IPS DF 6.9 (cell line): ENCODE measurements at regions not wholly inside any gene's neighbourhood (a gene's known extent, or its start where the extent isn't known, plus 50 kb on each side); places are given as distances from the start of the nearest gene placed in this dataset.
A peak's percentile ranks its signal among the peaks of the same experiment; 100 is the strongest.

ENCODE experiments used
- DNase-seq: peaks from one replicate; pipeline ENCODE4 v3.0.0-alpha.2; 2013; ENCODE audit warnings: low read depth, low spot score
- H3K27ac ChIP-seq: one replicate; pipeline ENCODE4 v1.5.1; 2013; ENCODE audit warnings: low read length, control low read depth
- H3K27me3 ChIP-seq: 2 replicates; pipeline ENCODE4 v1.6.1; 2013; ENCODE audit warnings: mild to moderate bottlenecking, low read length; ENCODE audit not compliant: control insufficient read depth, insufficient read depth
- H3K36me3 ChIP-seq: 2 replicates; pipeline ENCODE4 v1.6.1; 2013; ENCODE audit warnings: low read length; ENCODE audit not compliant: control insufficient read depth, insufficient read depth
- H3K4me1 ChIP-seq: 2 replicates; pipeline ENCODE4 v1.6.1; 2013; ENCODE audit warnings: low read length; ENCODE audit not compliant: control insufficient read depth, insufficient read depth
- H3K4me3 ChIP-seq: 2 replicates; pipeline ENCODE4 v1.5.1; 2013; ENCODE audit warnings: mild to moderate bottlenecking, low read length
- H3K9me3 ChIP-seq: 2 replicates; pipeline ENCODE4 v1.6.1; 2013; ENCODE audit warnings: low read length, inconsistent platforms; ENCODE audit not compliant: control insufficient read depth, insufficient read depth
- WGBS: extraction: QIAGEN DNeasy Blood & Tissue Kit; methylation state at CpG from one replicate; pipeline ENCODE4 v1.1.7; 2013; ENCODE audit warnings: mixed read lengths, missing lambda C conversion rate; ENCODE audit not compliant: insufficient read length, insufficient coverage; 5-methylcytosine and 5-hydroxymethylcytosine counted together

DNA sequence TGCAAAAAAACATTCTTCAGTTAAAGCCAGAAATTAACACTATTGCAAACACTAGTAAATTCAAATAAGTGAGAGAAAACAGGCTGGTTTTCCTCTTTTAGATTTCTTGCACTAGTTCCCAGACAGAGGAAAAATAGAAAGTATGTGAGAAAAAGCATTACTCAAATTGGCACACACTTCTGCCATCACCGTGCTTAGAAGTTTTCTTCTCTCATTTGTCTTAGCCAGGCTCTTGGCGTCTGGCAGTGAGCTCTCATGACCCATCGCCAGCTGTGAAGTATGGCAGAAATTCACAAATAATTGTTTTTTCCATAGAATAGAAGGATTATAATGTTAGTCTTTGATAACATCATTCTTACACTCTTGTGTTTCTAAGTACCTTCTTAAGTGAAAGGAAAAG lies 515.9 kb downstream of the GBE1 start:
- WGBS = no CpG with 5 or more reads among the region's 3 CpGs
- Histone ChIP-seq H3K9me3 (no peaks in the 10 kb centered on the region), H3K27ac (no peak overlapping the region), H3K4me3 (no peak overlapping the region), H3K36me3 (no peaks in the 10 kb centered on the region), H3K4me1 (peaks cover 1% of the 10 kb centered on the region; the same call in 1 of the 2 replicates), H3K27me3 (no peaks in the 10 kb centered on the region)
- DNase-seq = no peak

DNA sequence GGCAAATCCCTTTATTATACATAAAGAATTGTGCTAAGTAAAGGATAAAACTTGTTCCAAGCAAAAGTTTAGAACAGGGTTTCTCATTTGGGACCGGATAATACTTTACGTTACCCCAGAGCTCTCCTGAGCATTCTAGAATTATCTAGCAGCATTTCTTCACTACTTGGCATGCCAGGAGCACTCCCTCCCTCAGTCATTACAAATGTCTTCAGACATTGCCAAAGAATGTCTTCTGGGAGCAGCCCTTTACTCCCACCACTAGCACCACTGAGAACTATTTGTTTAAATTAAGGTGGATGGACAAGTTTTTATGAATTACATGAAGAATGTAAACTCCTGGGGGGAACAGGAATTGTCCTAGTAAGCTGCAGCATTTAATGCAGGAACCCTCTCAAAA lies 516.4 kb downstream of the GBE1 start:
- no peaks in the 10 kb centered on the region for H3K27me3 ChIP-seq
- no peaks in the 10 kb centered on the region for H3K9me3 ChIP-seq
- no peaks in the 10 kb centered on the region for H3K36me3 ChIP-seq
- peaks cover 1% of the 10 kb centered on the region; the same call in 1 of the 2 replicates for H3K4me1 ChIP-seq
- no CpG with 5 or more reads among the region's 2 CpGs for WGBS
- H3K27ac ChIP-seq = no peak overlapping the region
- DNase-seq = no peak
- H3K4me3 ChIP-seq = no peak overlapping the region

DNA sequence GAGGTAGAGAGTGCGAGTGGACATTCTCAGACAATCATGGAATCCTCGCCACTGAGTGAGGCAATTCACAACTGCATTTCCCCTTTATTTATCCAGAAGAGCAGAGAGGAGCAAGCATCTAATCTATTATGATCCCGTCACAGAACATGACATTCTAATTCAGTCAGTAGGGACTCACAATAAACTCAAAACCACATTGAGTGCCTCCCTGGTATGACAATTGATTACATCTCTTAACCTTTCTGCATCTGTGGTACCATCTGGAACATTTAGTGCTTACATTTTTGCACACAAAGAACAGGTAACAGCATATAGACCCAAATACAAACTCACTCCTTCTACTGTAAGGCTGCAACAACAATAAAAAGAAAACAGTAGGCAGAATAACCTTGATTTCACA lies 517.2 kb downstream of the GBE1 start:
- WGBS = no CpG with 5 or more reads among the region's 3 CpGs
- Histone ChIP-seq H3K36me3 (no peaks in the 10 kb centered on the region), H3K27me3 (no peaks in the 10 kb centered on the region), H3K27ac (no peak overlapping the region), H3K4me3 (no peak overlapping the region), H3K4me1 (no peaks in the 10 kb centered on the region), H3K9me3 (no peaks in the 10 kb centered on the region)
- DNase-seq = no peak

DNA sequence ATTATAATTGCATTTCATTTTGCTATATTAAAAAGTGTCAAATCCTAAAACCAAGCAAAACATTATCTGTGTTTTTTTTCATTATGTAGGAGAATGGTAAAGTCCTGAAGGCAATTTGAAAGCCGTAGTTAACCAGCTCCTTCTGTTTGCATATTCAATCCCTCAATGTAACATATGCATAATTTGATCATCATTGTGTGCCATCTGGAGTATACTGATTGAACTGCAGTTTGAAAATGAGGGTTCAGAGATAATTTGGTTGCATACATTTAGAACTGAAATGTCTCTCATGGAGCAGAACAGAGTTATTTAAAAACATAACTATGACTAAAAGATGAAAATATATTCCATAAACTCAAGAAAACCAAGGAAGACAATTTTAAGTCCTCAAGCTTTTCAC lies 518.6 kb downstream of the GBE1 start:
- H3K4me3 ChIP-seq = no peak overlapping the region
- H3K27me3 ChIP-seq = no peaks in the 10 kb centered on the region
- H3K36me3 ChIP-seq = no peaks in the 10 kb centered on the region
- no peaks in the 10 kb centered on the region for H3K4me1 ChIP-seq
- no CpG with 5 or more reads among the region's 1 CpG for WGBS
- no peaks in the 10 kb centered on the region for H3K9me3 ChIP-seq
- H3K27ac ChIP-seq = no peak overlapping the region
- DNase-seq = no peak

DNA sequence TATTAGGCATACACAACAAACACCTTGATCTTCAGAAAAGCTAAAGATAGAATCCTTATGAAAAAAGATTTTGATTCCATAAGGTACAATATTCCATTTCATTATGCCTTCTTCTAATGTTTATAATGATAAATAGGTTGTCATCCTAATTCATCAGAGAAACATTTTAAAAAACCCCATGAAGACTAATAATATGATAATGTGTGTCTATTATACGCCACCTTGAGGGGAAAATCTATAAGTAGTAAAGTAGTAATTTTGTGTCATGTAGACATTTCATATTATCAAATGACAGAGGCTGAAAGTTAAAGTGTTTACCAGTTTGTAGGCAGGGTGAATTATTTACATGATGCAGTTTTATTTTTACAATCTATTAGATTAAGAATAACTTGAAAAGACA lies 524.3 kb downstream of the GBE1 start:
- H3K4me1 ChIP-seq = no peaks in the 10 kb centered on the region
- H3K9me3 ChIP-seq = no peaks in the 10 kb centered on the region
- H3K4me3 ChIP-seq = no peak overlapping the region
- no peaks in the 10 kb centered on the region for H3K36me3 ChIP-seq
- no CpG with 5 or more reads among the region's 1 CpG for WGBS
- no peaks in the 10 kb centered on the region for H3K27me3 ChIP-seq
- DNase-seq = no peak
- no peak overlapping the region for H3K27ac ChIP-seq

DNA sequence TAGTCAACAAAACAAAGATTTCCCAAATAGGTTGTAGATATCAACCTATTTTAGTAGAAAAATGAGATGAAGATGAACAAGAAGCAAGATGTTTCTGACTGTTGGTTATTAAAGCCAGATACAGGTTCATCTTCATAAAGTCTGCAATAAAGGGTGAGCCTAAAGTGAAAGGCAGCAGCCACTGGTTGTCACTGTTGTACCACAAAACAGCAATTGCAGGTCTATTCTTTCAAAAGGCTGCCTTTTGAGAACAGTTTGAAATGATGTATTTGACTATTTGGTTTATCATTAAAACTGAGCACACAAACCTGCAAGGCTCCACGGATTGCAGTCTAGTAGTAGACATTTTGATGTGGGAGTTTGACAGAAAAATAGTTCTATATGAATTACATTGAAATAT lies 543.4 kb downstream of the GBE1 start:
- Histone ChIP-seq H3K9me3 (no peaks in the 10 kb centered on the region), H3K27ac (no peak overlapping the region), H3K4me1 (no peaks in the 10 kb centered on the region), H3K4me3 (no peak overlapping the region), H3K36me3 (no peaks in the 10 kb centered on the region), H3K27me3 (no peaks in the 10 kb centered on the region)
- peak; percentile 9 for DNase-seq
- WGBS = no CpG with 5 or more reads among the region's 1 CpG

DNA sequence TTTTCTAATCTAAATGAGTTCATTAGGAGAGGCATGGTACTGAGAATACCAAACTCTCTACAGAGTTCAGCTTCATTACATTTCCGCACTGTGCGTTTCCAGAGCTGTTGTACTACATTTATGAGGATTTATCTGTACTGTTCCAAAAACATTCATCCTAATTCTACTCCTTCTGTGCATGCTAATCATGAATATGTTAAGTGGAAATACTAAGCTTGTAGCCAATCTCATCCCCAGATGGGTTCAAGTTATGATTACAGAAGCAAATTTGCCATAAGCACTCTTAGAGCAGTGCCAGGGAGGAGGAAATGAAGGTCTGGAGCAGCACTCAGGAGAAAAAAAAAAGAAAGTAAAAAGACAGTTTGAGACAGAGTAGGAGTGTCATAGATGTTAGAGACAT lies 544.3 kb downstream of the GBE1 start:
- Histone ChIP-seq H3K27ac (no peak overlapping the region), H3K9me3 (no peaks in the 10 kb centered on the region), H3K4me3 (no peak overlapping the region), H3K4me1 (no peaks in the 10 kb centered on the region), H3K36me3 (no peaks in the 10 kb centered on the region), H3K27me3 (no peaks in the 10 kb centered on the region)
- no CpG with 5 or more reads among the region's 2 CpGs for WGBS
- DNase-seq = no peak

DNA sequence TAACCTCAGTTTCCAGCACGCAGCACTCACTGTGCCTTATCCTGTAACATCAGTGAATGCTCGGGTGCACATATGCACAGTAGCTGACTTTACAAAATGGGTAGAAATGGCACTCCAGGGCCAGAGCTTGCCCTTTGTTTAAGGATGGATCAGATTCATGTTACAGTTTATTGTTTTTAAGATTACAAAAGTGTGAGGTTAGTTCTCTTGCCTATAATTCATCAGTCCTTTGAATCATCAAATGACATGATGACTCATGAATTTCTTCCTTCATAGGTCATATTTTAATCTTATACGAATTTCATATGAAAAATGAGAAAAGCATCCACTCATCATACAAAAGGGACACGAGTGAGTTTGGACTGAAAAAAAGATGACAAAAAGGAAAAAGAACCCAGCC lies 545.3 kb downstream of the GBE1 start:
- Histone ChIP-seq H3K9me3 (no peaks in the 10 kb centered on the region), H3K4me3 (no peak overlapping the region), H3K27me3 (no peaks in the 10 kb centered on the region), H3K27ac (no peak overlapping the region), H3K36me3 (no peaks in the 10 kb centered on the region), H3K4me1 (no peaks in the 10 kb centered on the region)
- no CpG with 5 or more reads among the region's 4 CpGs for WGBS
- no peak for DNase-seq

DNA sequence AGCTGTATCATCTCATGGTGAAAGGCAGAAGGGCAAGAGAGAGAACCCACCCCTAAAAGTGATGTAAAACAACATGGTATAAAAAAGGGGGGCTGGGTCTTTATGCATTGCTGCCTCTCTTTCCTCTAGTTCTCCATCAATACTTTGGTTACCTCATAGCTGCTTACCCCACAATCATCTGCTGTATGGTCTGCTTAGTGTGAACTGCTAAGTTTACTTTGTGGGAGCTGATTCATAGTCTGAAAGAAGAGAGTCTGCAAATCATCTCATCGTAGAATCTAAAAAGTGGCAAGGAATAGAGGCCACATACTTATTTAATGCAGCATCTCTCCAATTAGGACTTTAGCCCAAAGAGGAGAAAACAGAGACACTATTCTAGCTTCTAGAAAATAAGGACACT lies 546.8 kb downstream of the GBE1 start:
- Histone ChIP-seq H3K36me3 (no peaks in the 10 kb centered on the region), H3K27ac (no peak overlapping the region), H3K9me3 (no peaks in the 10 kb centered on the region), H3K4me1 (no peaks in the 10 kb centered on the region), H3K27me3 (no peaks in the 10 kb centered on the region), H3K4me3 (no peak overlapping the region)
- WGBS = no CpG with 5 or more reads among the region's 1 CpG
- DNase-seq = no peak

DNA sequence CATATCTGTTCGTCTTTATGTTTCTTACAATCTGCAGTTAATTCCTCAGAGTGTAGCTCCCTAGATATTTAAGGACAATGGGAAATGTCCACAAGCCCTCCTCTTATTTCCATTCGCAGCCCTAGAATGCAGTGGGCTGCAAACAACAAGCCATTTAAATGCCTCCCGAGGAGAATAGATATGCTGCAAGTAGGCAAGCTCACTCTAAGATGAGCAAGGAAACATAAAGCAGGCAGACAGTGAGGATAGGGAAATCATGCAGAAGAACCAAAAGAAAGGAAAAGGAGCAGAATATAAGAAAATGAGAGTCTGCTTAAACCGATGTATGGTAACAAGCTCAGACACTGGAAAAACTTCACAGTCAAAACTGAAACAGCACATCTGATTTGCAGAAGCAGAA lies 561.9 kb downstream of the GBE1 start:
- no peak overlapping the region for H3K4me3 ChIP-seq
- DNase-seq = no peak
- no peaks in the 10 kb centered on the region for H3K9me3 ChIP-seq
- no peaks in the 10 kb centered on the region for H3K4me1 ChIP-seq
- H3K27ac ChIP-seq = no peak overlapping the region
- no CpG with 5 or more reads among the region's 4 CpGs for WGBS
- H3K27me3 ChIP-seq = no peaks in the 10 kb centered on the region
- H3K36me3 ChIP-seq = no peaks in the 10 kb centered on the region

DNA sequence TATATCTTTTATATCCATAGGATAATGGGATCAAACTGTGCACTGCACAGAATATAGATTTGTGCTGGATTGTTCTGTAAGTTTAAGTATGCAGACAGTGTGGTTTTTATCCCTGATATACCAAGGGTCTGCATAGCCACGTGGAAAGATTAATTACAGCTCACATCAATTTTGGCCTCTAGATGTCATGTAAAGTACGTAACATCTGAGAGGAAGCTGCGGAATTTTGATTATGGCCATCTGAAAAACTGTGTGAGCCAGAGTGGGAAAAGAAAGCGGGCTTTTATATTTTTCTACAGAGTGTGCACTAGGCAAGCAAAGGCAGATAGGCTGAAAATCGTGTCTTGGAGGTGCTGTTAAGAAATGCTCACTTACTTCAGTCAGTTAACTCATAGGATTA lies 562.7 kb downstream of the GBE1 start:
- H3K27ac ChIP-seq = no peak overlapping the region
- no peak overlapping the region for H3K4me3 ChIP-seq
- H3K36me3 ChIP-seq = no peaks in the 10 kb centered on the region
- H3K4me1 ChIP-seq = no peaks in the 10 kb centered on the region
- WGBS = no CpG with 5 or more reads among the region's 5 CpGs
- H3K9me3 ChIP-seq = no peaks in the 10 kb centered on the region
- no peak for DNase-seq
- no peaks in the 10 kb centered on the region for H3K27me3 ChIP-seq
